PC-9 (cell line): ENCODE measurements at regions not wholly inside any gene's neighbourhood (a gene's known extent, or its start where the extent isn't known, plus 50 kb on each side); places are given as distances from the start of the nearest gene placed in this dataset.
"Not testable (repeated sequence)": the region's sequence is repeated elsewhere in the genome, so short reads cannot be mapped to it uniquely, and the experiment has no call there.

Source experiments
- BruUV-seq: library from RNA; stranded (reverse); fragments of 400-500 nt; replicated peaks from 2 replicates; lab custom pipeline; 2021; lab: Mats Ljungman, UMichigan
- CTCF ChIA-PET: fragments of 300-600 bp; sonication (Branson Sonifier 250); formaldehyde crosslinking; loops from one replicate; lab custom pipeline; 2022; ENCODE audit warnings: antibody characterized with exemption; lab: Charles Lee
- POLR2A ChIA-PET: fragments of 300-600 bp; sonication (Branson Sonifier 250); formaldehyde crosslinking; loops from one replicate; lab custom pipeline; 2022; ENCODE audit warnings: antibody characterized with exemption; ENCODE audit not compliant: unreplicated experiment; lab: Charles Lee
- DNase-seq, 2 experiments: peaks; one replicate each; pipeline versions ENCODE4 v3.0.0 to v3.0.0-alpha.2; 2015 to 2022; ENCODE audit warnings: mixed read lengths in 1 of 2
- H2AFZ ChIP-seq: fragments of 200-600 bp; sonication (generic); 2 replicates; pipeline ENCODE4 v1.8.1; 2017; ENCODE audit warnings: antibody characterized with exemption
- H3F3A ChIP-seq: fragments of 200-600 bp; sonication (generic); 2 replicates; pipeline ENCODE4 v1.8.1; 2017; ENCODE audit warnings: antibody characterized with exemption, mild to moderate bottlenecking, low read depth; ENCODE audit not compliant: insufficient read depth
- H3K27ac ChIP-seq: fragments of 200-600 bp; sonication (generic); 2 replicates; pipeline ENCODE4 v1.6.1; 2016; ENCODE audit warnings: mixed run types
- H3K27me3 ChIP-seq: fragments of 200-600 bp; sonication (generic); 2 replicates; pipeline ENCODE4 v1.6.1; 2016; ENCODE audit warnings: low read depth, mixed run types; ENCODE audit not compliant: insufficient read depth
- H3K36me3 ChIP-seq: fragments of 200-600 bp; sonication (generic); 2 replicates; pipeline ENCODE4 v1.6.1; 2016; ENCODE audit warnings: low read depth, mixed run types
- H3K4me1 ChIP-seq: fragments of 200-600 bp; sonication (generic); replicated peaks from 2 replicates; pipeline ENCODE4 v1.6.1; 2016; ENCODE audit warnings: mixed run types; ENCODE audit not compliant: insufficient read depth
- H3K4me2 ChIP-seq: fragments of 200-600 bp; sonication (generic); 2 replicates; pipeline ENCODE4 v1.6.1; 2017; ENCODE audit warnings: mixed run types
- H3K4me3 ChIP-seq: fragments of 200-600 bp; sonication (generic); 2 replicates; pipeline ENCODE4 v1.6.1; 2016; ENCODE audit warnings: mixed run types
- H3K79me2 ChIP-seq: fragments of 200-600 bp; sonication (generic); 2 replicates; pipeline ENCODE4 v1.6.1; 2017; ENCODE audit warnings: low read depth, mixed run types
- H3K9me2 ChIP-seq: fragments of 200-600 bp; sonication (generic); 2 replicates; pipeline ENCODE4 v1.8.1; 2017; ENCODE audit warnings: mild to moderate bottlenecking; ENCODE audit not compliant: insufficient read depth
- H3K9me3 ChIP-seq: fragments of 200-600 bp; sonication (generic); 2 replicates; pipeline ENCODE4 v1.8.1; 2016; ENCODE audit warnings: low read depth; ENCODE audit not compliant: insufficient read depth
- H4K20me1 ChIP-seq: fragments of 200-600 bp; sonication (generic); 2 replicates; pipeline ENCODE4 v1.8.1; 2017; ENCODE audit not compliant: insufficient read depth
- CTCF ChIP-seq: fragments of 200-600 bp; sonication (generic); conservative IDR thresholded peaks from 2 replicates; pipeline ENCODE4 v1.6.1; 2017; ENCODE audit warnings: mixed run types, antibody characterized with exemption, mild to moderate bottlenecking, moderate library complexity
- EZH2 ChIP-seq: fragments of 200-600 bp; sonication (generic); IDR thresholded peaks from 2 replicates; pipeline ENCODE4 v1.8.0; 2017; ENCODE audit warnings: antibody characterized with exemption, low read depth
- intact Hi-C: fragments of 100-400 bp; cut with micrococcal nuclease; formaldehyde crosslinking; loops from one replicate; pipeline ENCODE4 v1.10.0; 2022; ENCODE audit not compliant: unreplicated experiment

- H3K27ac ChIP-seq, result no peak overlapping the region
- no peak overlapping the region for H2AFZ ChIP-seq
- ChIA-PET CTCF (no interaction called here), POLR2A (no interaction called here)
- H3K4me1 ChIP-seq, result no peaks in the 10 kb centered on the region
- peaks cover 68% of the 10 kb centered on the region for H3K27me3 ChIP-seq
- H3K4me3 ChIP-seq, result no peak overlapping the region
- no peaks in the 10 kb centered on the region for H4K20me1 ChIP-seq
- H3K9me3 ChIP-seq, result 0 out of 2 replicates have a peak, but pooled peaks cover 5% of the 10 kb centered on the region
- no peaks in the 10 kb centered on the region for H3F3A ChIP-seq
- H3K4me2 ChIP-seq, result no peak overlapping the region
- TF ChIP-seq EZH2 (no peak), CTCF (no peak)
- H3K36me3 ChIP-seq, result no peaks in the 10 kb centered on the region
- no peaks in the 10 kb centered on the region for H3K9me2 ChIP-seq
- intact Hi-C loops, result no loop called here
- no peaks in the 10 kb centered on the region for H3K79me2 ChIP-seq
- BruUV-seq, result no TSS peak
- no peak for DNase-seq
Observed at GRCh38 chr7:4386190-4386589, 295.9 kb upstream of the FOXK1 start.

DNA sequence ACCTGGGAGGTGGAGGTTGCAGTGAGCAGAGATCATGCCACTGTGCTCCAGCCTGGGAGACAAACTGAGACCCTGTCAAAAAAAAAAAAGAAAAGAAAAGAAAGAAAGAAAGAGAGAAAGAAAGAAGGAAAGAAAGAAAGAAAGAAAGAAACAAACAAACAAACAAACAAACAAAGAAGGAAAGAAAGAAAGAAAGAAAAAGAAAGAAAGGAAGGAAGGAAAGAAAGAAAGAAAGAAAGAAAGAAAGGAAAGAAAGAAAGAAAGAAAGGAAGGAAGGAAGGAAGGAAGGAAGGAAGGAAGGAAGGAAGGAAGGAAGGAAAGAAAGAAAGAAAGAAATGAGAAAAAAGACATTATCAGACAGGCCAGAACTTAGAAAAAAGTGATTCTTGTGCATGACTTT is 291.0 kb upstream of the FOXK1 start:
- H3K4me2 ChIP-seq, CTCF ChIA-PET, POLR2A ChIA-PET, H3K27ac ChIP-seq, BruUV-seq, H3K9me3 ChIP-seq, H3K36me3 ChIP-seq, intact Hi-C loops, H4K20me1 ChIP-seq, H3F3A ChIP-seq, H3K79me2 ChIP-seq, H2AFZ ChIP-seq, H3K9me2 ChIP-seq, H3K4me3 ChIP-seq, DNase-seq, H3K4me1 ChIP-seq: not testable (repeated sequence)
- peaks cover 79% of the 10 kb centered on the region for H3K27me3 ChIP-seq

DNA sequence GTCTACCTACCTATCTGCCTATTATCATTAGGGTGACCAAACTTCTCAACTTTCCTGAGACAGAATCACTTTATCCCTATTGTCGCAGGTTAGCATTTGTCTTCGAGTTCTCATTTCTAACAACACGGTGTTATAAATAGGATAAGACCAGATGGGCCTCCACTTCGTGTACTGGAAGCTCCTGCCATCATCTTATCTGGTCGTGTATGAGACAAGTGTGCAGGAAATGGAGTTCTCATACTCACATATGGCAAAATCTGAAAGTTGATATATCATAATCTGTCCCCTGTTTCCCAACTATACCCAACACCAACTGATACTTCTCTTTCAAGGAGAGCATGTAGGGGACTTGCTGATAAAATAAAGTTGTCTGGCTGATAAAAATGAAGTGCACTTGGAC is 287.4 kb upstream of the FOXK1 start:
- CTCF ChIA-PET, result no interaction called here

More for the DNA sequence above, 287.4 kb upstream of the FOXK1 start:
- Histone ChIP-seq H3K4me1 (no peaks in the 10 kb centered on the region), H3K4me3 (no peak overlapping the region), H3K4me2 (no peak overlapping the region), H3K9me2 (no peaks in the 10 kb centered on the region), H3K9me3 (no peaks in the 10 kb centered on the region; the same call in none of the 2 replicates), H3F3A (no peaks in the 10 kb centered on the region), H3K36me3 (no peaks in the 10 kb centered on the region), H2AFZ (no peak overlapping the region), H3K27ac (no peak overlapping the region), H4K20me1 (no peaks in the 10 kb centered on the region), H3K27me3 (peaks cover 83% of the 10 kb centered on the region), H3K79me2 (no peaks in the 10 kb centered on the region)
- DNase-seq, result no peak
- no TSS peak for BruUV-seq
- POLR2A ChIA-PET, result no interaction called here
- TF ChIP-seq CTCF (no peak), EZH2 (no peak)
- intact Hi-C loops, result no loop called here
